GM18867 (cell line): ENCODE measurements at regions not wholly inside any gene's neighbourhood (a gene's known extent, or its start where the extent isn't known, plus 50 kb on each side); places are given as distances from the start of the nearest gene placed in this dataset.

ENCODE experiments used
- ATAC-seq: cut with Tn5 transposase; IDR thresholded peaks from one replicate; pipeline ENCODE4 v1.9.1; 2021; ENCODE audit warnings: mild to moderate bottlenecking, moderate library complexity; ENCODE audit not compliant: unreplicated experiment

GRCh38 chr9:87436716-87437115 is 61.0 kb upstream of the DAPK1 start:
- no peak for ATAC-seq

- no peak for ATAC-seq
These were observed 59.7 kb upstream of the DAPK1 start for GRCh38 chr9:87437966-87438365.

GRCh38 chr9:87441251-87441650 is 56.4 kb upstream of the DAPK1 start:
- no peak for ATAC-seq

GRCh38 chr9:87442451-87442850 is 55.2 kb upstream of the DAPK1 start:
- no peak for ATAC-seq

GRCh38 chr9:87443006-87443405 is 54.7 kb upstream of the DAPK1 start:
- ATAC-seq: no peak

- no peak for ATAC-seq
These were observed 54.2 kb upstream of the DAPK1 start for GRCh38 chr9:87443461-87443860.

- ATAC-seq: peak; percentile 100
These were observed 52.0 kb upstream of the DAPK1 start for GRCh38 chr9:87445646-87446045.

GRCh38 chr9:87446527-87446926 is 51.1 kb upstream of the DAPK1 start:
- no peak for ATAC-seq

- ATAC-seq: no peak
These were observed 49.9 kb upstream of the DAPK1 start for GRCh38 chr9:87447547-87448432.
